ENCODE measurements at regions not wholly inside any gene's neighbourhood (a gene's known extent, or its start where the extent isn't known, plus 50 kb on each side); places are given as distances from the start of the nearest gene placed in this dataset.

DNA sequence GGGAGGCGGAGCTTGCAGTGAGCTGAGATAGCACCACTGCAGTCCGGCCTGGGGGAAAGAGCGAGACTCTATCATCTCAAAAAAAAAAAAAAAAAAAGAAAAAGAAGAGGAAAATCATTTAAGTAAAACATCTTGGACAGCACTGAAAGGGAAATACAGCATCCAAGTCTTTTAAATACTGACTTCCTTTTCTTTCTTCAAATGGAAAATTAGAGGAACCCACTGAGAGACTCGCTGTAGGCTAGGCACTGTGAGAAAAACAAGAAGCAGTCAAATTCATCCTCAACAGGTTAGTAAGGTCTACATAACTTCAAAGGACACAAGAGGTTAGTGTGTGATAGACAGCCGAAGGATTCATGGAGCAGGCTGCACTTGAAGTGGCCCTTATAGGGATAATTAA, 243.7 kb downstream of the BLID start:
- no peaks in the 10 kb centered on the region for H3K9me3 ChIP-seq
- H3K27me3 ChIP-seq: no peaks in the 10 kb centered on the region
- intact Hi-C loops (cut with DNase I): no loop called here
- H3K4me3 ChIP-seq: no peak overlapping the region
- no peaks in the 10 kb centered on the region for H3K4me1 ChIP-seq
- no peak overlapping the region for H3K9ac ChIP-seq (ENCODE audit: low read depth in 2 of 2, low read length in 2 of 2)
- no peak overlapping the region for H3K27ac ChIP-seq
- H3K36me3 ChIP-seq: no peaks in the 10 kb centered on the region
- DNase-seq: no peak
- TF ChIP-seq CTCF (IDR thresholded peaks at IDR 0.05): no peak

DNA sequence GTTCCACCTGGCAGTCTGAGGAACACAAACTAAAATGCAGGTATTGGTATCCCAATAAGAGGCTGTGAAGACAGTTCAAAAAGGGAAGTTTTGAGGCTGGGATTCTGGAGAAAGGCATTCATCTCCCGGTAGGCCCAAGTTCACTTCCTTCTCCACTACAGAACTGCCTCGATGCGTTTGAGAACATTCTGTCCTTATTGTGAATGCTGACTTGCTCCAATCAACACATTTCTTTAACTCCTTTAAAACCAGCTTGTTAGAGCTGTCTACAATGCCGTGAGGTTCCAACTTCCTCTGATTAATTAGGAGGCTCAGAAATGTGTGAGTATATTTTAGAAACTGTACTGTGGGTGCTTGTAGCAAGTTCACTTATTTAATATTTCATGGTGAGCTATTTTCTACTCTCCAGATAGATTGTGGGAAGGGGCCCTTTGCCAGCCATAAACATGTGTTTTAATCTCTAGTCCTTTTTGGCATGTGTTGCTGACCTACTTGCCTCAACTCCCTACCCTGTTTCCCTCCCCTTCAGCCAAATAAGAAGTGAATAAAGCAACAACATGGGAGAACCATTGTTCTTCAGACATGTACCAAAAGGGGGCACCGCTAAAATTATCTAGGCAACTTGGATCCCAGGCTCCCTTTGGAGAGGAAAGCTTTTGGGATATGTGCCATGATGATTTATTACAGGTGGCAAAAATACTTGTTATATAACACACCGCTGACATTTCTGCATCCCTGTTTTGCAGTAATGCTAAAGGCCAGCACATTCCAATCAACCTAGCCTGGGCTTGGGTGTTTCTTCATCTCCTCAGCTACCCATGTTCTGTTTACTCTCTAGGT, 245.6 kb downstream of the BLID start:
- H3K4me3 ChIP-seq: no peak overlapping the region
- H3K9ac ChIP-seq (ENCODE audit: low read depth in 2 of 2, low read length in 2 of 2): no peak overlapping the region
- H3K36me3 ChIP-seq: no peaks in the 10 kb centered on the region
- no peaks in the 10 kb centered on the region for H3K4me1 ChIP-seq
- H3K27me3 ChIP-seq: no peaks in the 10 kb centered on the region
- H3K9me3 ChIP-seq: no peaks in the 10 kb centered on the region
- H3K27ac ChIP-seq: no peak overlapping the region
- no peak for DNase-seq
- intact Hi-C loops (cut with DNase I): no loop called here
- no peak for TF ChIP-seq CTCF (IDR thresholded peaks at IDR 0.05)

DNA sequence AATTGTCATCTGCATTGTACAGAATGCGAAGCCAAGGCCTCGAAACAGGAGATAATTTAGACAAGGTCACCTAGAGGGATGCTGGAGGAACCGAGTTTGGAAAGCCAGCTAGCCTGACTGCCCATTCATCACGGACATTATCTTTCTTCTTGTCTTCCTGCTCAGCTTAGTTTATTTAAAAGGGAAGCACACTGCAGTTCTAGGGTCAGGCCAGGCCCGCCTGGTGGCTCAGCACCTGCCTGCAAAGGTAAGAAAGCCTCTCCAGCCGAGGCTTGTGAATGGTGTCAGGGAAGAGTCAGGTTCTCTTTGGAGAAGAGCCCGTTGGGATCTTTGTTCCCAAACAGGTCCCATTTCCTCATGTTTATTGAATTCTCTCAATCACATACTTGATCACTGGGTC, 246.5 kb downstream of the BLID start:
- Histone ChIP-seq H3K9me3 (no peaks in the 10 kb centered on the region), H3K36me3 (no peaks in the 10 kb centered on the region), H3K27ac (no peak overlapping the region), H3K9ac (ENCODE audit: low read depth in 2 of 2, low read length in 2 of 2) (no peak overlapping the region), H3K4me3 (no peak overlapping the region), H3K27me3 (no peaks in the 10 kb centered on the region), H3K4me1 (no peaks in the 10 kb centered on the region)
- no peak for DNase-seq
- intact Hi-C loops (cut with DNase I): no loop called here
- TF ChIP-seq CTCF (IDR thresholded peaks at IDR 0.05): no peak

DNA sequence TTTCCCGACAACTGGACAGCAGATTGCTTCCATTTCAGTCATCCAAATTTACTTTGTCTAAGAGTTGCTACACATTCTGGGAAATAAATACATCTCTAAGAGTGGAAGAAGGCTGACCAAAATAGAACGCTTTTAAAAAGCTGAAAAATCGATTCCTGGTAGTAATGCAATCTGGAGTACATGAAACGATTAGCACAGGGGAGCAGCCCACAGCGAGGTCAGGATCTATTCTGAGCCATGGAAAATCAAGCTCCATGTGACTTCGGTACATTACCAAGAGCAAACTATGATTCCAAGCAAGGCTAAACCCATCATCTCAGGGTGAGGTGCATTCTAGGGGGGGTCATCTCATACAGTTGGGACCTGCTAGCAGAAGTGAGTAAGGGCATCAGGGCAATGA, 249.3 kb downstream of the BLID start:
- Histone ChIP-seq H3K27me3 (no peaks in the 10 kb centered on the region), H3K9me3 (no peaks in the 10 kb centered on the region), H3K9ac (ENCODE audit: low read depth in 2 of 2, low read length in 2 of 2) (no peak overlapping the region), H3K4me3 (no peak overlapping the region), H3K27ac (no peak overlapping the region), H3K36me3 (no peaks in the 10 kb centered on the region), H3K4me1 (no peaks in the 10 kb centered on the region)
- intact Hi-C loops (cut with DNase I): no loop called here
- no peak for TF ChIP-seq CTCF (IDR thresholded peaks at IDR 0.05)
- DNase-seq: no peak

DNA sequence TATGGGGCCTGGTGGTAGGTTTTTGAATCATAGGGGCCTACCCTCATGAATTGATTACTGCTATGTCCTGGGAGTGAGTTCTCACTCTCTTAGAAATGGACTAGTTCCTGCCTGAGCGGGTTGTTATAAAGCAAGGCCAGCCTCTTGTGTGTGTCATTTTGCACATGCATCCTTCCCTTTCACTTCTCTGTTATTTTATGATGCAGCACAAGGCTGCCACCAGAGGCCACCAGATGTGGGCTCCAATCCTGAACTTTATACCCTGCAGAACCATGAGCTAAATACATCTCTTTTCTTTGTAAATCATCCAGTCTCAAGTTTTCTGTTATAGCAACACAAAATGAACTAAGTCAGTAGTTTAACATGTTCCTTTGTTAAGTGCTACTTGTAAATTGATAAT, 251.4 kb downstream of the BLID start:
- no peaks in the 10 kb centered on the region for H3K27me3 ChIP-seq
- no peak overlapping the region for H3K4me3 ChIP-seq
- TF ChIP-seq CTCF (IDR thresholded peaks at IDR 0.05): no peak
- H3K9ac ChIP-seq (ENCODE audit: low read depth in 2 of 2, low read length in 2 of 2): no peak overlapping the region
- intact Hi-C loops (cut with DNase I): no loop called here
- no peaks in the 10 kb centered on the region for H3K36me3 ChIP-seq
- no peak overlapping the region for H3K27ac ChIP-seq
- H3K9me3 ChIP-seq: no peaks in the 10 kb centered on the region
- DNase-seq: no peak
- H3K4me1 ChIP-seq: no peaks in the 10 kb centered on the region

All from colonic mucosa (tissue), 4 donors.